HG02610 (cell line): ENCODE measurements at regions not wholly inside any gene's neighbourhood (a gene's known extent, or its start where the extent isn't known, plus 50 kb on each side); places are given as distances from the start of the nearest gene placed in this dataset.
"Not testable (repeated sequence)": the region's sequence is repeated elsewhere in the genome, so short reads cannot be mapped to it uniquely, and the experiment has no call there.

Experiments
- ATAC-seq: cut with Tn5 transposase; IDR thresholded peaks from one replicate; pipeline ENCODE4 v1.9.1; 2021; ENCODE audit warnings: mild to moderate bottlenecking, moderate library complexity; ENCODE audit not compliant: unreplicated experiment

DNA sequence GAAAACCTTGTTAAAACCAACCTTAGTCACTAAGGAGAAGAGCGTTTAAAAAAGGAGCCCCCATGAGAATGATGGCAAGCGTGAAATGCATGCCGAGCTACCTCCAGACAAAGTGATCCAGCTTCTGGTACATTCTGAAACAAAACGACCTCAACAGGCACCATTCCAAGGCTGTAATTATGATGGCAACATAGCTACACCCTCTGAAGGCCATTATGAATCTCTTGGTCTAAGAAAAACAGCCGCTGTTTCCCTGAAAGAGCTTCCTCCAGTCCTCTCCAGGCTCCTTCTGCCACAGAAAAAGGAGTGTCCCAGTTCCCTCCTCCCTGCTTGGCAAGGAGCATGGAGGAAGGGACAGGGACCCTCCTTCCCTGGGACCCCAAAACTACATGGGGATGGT is 50.0 kb upstream of the ABLIM1 start:
- no peak for ATAC-seq

DNA sequence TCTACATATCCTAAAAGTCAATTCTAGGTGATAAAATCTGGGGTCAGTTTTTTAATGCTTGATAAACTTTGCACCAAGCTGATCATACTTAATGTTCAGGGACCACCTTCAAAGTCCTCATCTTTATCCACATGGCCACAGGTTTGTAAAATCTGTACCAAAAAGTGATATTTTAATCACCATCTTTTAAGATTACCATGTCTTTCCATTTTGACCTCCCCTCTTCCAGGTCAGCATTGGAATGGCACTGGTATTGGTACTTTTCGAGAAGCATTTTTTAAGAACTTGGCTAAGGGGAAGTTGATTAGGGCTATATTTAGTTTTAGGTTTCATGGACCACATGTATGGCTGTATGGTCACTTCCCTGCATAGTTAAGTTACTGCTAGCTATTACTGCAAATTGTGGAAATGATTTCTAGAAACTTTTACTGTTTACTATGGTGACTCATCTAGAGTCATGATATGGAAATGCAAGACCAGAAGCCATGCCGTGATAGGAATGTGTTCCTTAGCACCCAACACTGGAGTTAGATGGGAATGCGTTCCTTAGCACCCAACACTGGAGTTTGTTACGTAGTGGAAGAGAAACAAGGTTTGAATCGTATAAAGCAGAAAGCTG is 50.8 kb upstream of the ABLIM1 start:
- ATAC-seq, result no peak

DNA sequence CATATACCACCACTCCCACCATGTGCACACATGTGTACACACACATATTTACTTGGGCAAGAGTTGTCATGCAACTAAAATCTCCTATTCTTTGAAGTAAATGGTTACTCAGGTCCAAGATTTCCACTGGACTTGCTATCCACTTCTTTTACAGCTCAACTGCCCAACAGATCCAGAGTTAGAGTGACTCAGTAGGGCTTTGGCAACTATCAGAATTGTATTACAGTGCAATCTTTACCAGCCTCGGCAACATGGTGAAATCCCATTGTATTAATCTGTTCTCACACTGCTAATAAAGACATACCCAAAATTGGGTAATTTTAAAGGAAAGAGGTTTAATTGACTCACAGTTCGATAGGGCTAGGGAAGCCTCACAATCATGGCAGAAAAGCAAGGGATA is 51.9 kb upstream of the ABLIM1 start:
- no peak for ATAC-seq

DNA sequence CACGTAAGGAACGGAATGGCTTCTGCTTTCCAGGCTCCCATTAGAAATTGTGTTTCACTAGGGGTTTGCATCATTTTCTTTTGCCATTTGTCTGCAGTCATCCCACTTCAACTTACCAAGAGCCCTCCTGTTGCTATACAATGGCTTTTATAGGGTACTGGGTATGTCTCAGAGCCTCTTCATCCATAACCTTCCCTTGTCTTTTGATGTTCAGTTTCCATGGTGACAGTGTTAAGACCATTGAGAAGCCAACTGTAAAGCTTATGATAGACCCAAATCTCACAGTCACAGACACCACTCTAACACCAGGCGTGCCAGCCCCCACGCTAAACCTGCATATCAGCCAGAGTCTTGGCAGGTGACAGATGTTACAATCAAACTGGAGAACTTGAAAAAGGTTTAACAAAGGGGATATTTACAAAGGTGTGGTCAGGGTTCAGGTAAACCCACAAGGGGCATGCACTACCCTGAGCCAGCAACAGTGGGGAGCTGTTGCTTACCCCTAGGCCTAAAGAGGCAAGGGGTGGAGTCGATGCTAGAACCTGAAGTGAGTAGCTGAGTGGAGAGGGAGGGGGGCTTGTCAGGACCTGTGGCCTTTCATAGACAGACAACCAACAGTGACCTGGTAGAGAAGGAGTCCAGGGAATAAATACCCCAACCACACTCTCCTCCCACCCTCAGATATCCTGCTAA is 53.2 kb upstream of the ABLIM1 start:
- ATAC-seq, result no peak

DNA sequence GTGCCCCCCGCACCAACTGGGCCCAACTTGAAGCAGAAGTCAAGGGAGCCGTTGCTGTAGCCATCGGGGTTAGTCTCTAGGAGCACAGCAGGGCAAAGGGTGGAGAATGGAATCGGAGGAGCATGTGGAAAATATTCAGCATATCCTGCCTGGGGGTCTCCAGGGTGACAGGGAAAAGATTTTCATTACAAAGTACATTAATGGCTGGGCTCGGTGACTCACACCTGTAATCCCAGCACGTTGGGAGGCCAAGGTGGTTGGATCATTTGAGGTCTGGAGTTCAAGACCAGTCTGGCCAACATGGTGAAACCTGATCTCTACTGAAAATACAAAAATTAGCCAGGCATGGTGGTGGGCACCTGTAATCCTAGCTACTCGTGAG is 53.8 kb upstream of the ABLIM1 start:
- no peak for ATAC-seq

DNA sequence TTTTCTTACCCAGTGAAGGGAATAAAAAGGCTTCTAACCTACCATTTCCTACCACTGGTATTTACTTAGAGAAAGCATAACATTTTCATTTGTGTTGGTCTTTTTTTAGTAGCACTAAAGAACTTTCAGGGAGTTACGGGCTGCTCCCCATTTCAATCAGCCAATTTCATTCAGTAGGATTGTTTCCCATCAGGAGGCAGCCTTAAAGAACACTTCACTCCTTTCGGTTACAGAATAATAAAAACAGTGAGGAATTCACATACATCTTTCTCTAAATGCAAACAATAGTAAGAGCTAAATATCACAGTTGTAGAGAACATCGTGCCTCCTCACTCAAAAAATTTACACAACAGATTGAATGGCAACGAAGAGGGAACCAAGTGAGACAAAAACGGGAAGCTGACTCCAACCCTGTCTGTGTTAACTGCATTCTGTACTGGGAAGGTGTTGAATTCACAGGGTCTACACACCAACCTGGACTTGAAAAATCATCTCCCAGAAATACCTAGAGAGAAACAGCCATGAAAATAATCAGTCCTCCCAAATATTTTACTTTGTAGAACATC is 55.5 kb upstream of the ABLIM1 start:
- no peak for ATAC-seq

DNA sequence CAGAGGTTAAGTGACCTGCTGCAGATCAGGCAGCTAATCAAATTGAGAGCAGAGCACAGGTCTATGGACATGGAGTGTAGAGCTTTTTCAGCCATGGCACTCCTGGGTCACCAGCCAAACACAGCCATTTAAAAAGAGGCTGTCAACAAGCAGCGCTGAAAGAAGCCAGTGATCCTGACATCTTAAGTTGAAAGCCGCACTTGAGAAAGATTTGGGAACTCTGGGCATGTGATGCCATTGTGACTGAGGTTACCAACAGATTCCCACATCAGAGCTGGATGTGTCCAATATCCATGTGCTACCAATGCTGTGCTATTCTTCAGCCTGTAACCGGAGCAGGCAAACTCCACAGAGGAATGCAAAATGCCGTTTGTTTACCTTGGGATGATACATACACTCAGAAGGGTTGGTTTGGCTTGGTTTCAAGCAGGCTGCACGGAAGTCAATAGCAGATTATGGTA is 56.2 kb upstream of the ABLIM1 start:
- ATAC-seq, result no peak

DNA sequence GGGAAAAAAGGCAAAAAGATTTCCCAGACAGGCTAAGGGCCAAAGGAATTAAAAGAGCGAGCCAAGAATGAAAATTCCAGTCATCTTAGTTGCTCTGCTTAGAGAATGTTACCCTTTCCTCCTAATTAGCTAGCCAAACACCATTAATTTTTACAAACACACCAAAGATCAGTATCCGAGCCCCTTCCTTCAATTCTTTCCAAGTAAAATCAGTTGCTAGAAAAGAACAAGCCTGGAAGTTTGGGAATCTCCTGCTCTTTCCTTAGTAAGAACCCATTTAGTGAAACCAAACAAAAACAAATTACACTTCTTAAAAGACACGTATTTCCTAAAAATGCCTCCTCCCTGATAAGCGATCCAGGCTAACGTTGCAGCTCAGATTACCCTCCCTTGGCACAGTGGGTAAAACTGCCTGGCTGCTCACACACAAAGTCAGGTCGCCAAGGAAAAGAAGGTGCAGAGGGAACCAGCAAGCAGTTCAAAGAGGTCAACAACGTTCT is 57.1 kb upstream of the ABLIM1 start:
- no peak for ATAC-seq

DNA sequence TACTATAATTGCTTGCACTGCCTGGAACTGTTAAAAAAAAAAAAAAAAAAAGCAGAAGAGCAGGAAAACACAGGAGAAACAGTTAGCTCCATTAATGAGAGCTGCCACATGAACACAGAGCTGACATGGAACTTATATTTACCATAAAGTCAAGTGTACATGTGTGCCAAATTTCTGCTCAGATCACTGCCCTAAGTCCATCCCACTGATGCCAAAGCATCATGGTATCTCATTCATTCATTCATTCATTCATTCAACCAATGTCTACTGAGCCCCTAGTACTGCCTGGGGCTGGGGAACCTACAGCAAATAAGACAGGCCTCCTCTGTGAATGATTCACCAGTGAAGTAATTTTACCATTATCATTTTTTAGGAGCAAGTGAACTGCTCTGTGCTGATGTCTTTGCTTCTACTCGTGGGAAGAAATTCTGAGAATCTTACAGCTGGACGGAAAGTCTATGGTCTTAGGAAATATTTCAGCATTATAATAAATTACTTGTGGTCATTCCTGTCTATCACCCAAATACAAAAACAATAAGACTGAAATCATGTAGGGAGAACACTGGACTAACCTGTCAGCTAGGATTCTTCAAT is 58.8 kb upstream of the ABLIM1 start:
- no peak for ATAC-seq

DNA sequence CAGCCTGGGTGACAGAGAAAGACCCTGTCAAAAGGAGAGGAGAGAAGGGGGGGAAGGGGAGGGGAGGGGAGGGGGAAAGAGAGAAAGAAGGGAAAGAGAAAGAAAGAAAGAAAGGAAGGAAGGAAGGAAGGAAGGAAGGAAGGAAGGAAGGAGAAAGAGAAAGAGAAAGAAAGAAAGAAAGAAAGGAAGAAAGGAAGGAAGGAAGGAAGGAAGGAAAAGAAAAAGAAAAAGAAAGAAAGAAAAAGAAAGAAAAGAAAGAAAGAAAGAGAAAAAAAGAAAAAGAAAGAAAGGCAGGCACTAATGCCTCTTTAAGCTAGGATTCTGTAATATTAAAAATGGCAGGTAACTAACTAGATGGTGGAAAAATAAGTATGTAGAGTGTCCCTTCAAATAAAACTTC is 59.8 kb upstream of the ABLIM1 start:
- not testable (repeated sequence) for ATAC-seq

DNA sequence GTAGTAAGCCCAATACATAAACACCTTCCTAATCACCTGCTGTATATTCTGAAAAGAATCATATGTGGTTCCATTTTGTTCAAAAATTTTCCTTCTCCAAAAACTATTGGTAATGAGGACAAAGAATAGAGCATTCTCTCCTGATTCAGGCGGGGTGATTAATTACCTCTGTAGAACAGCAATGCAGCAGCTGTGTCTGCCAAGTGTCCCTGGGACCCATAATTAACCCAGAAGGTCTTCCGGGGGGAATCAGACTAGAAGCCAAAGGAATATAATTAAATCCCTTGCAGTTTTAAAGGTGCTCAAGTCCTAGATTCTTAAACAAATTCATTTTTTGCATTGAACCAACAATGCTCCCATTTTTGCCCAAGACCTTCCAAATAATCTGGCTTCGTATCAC is 60.3 kb upstream of the ABLIM1 start:
- ATAC-seq, result no peak

DNA sequence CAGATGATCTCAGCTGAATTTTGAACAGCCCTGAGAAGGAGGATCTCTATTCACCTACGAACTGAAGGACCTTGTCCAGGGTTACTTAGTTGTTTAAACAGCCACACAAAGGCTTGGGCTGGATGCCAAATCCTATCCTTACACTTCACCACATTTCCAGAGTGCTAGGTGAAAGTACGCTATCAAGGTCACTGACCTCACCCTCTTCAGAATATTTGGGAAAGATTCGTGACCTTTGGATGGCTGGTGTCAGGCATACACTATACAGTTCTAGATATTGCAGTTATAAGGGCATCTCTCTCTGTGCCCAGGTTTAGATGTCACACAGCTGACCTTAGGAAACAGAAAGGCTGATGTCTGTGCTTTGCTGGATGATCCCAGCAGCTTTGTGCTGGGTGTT is 61.2 kb upstream of the ABLIM1 start:
- ATAC-seq, result no peak

DNA sequence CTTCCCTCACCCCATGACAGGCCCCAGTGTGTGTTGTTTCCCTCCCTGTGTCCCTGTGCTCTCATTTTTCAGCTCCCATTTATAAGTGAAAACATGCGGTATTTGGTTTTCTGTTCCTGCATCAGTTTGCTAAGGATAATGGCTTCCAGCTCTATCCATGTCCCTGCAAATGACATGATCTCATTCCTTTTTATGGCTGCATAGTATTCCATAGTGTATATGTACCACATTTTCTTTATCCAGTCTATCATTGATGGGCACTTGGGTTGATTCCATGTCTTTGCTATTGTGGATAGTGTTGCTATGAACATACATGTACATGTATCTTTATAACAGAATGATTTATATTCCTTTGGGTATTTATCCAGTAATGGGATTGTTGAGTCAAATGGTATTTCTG is 61.9 kb upstream of the ABLIM1 start:
- not testable (repeated sequence) for ATAC-seq

DNA sequence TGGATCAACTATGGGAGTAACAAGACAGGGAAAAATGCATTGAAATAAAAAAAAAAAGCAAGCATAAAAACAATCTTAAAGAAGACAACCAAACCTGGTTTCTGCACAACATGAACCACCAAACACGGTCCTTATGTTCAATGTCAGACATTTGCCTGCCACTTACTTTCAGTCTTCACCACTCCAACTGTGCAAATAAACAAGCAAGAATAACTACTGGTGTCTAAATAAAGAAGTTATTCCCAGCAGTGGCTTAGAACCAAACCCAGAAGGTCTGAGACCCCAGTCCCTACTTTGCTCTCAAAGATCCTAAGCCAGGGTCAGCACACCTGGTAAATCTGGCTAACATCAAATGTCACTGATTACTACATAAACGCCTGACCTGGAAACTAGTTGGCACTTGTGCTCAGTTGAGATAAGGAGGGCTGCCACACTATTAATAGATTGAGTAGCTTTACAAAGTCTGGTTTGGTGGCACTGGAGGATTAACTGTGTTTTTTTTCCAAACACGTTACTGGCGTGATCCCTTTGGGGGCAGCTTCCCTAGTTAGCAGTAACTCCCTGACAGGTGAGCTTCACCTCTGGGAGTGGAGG is 62.7 kb upstream of the ABLIM1 start:
- no peak for ATAC-seq

DNA sequence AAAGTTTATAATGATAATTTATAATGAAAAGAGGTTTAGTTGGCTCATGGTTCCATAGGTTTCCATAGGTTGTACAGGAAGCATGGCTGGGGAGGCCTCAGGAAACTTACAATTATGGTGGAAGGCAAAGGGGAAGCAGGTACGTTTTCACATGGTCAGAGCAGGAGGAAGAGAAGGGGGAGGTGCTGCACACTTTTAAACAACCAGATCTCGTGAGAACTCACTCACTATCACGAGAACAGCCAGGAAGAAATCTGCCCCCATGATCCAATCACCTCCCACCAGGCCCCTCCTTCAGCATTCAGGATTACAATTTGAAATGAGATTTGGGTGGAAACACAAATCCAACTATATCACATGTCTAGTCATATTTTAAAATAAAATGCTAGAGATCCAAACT is 64.1 kb upstream of the ABLIM1 start:
- not testable (repeated sequence) for ATAC-seq

DNA sequence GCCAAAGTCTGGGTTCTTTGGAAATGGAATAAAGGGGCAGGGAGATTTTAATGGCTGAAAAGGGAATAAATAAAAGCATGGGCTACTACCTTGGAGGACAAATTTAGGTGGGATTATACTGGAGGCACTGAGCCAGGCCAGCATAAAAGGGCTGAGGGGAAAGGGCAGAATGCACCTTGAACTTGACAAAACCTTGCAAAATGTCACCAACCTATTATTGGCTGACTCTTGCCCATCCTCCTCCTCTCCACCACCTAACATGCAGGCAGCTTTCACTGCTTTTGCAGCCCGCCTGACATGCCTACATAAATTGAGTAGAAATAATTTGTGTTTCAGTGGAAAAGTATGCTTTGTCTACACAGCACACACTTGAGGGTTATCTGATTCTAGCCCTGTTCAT is 65.3 kb upstream of the ABLIM1 start:
- ATAC-seq, result no peak

DNA sequence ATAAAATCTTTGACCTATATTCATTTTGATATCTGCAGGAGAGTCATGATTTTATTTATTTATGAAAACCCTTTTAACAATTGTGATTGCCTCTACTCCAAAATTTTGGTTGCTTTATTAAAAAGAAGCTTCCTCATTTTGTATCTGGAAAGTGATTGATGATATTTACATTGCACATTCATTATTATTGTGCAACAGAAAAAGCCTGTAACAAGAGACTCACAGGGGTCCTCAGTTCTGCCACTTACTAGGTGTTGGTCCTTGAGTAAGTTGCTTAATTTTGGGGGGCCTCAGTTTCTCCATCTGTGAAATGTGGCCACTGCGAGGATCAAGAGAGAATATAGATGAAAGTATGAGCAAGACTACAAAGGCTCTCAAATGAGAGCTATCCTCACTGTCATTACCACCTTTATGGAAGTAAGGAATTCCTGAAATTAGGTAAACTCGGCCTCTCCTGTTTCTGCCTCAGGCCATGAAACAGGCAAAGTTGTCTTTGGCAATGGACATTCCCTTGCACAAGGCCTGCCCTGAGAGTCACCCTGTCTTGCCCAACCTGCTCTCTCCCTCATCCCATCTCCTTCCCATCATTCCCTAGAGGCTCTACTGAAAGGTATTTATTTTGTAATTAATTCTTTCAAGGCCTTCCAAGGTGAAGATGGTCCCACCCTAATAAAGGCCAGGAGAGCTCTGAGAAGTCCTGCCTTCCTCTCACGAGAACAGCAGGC is 66.1 kb upstream of the ABLIM1 start:
- no peak for ATAC-seq

DNA sequence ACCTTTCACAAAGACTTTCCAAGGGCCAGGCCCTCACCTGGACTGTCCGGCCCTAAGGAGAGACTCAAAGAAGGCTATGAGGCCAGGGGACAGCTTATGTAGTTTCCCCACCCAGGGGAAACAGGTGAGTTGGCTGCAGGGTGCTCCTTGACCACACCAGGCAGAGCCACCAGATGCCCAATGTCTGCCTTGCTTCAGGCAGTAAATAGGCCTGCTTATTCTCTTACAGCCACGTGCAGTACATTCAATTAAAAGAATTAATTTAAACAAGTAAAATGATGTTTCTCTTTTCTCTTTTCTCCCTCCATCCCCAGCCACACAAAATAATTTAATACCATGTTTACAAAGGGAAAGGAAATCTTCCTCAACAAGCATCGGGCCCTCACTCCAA is 66.6 kb upstream of the ABLIM1 start:
- no peak for ATAC-seq

DNA sequence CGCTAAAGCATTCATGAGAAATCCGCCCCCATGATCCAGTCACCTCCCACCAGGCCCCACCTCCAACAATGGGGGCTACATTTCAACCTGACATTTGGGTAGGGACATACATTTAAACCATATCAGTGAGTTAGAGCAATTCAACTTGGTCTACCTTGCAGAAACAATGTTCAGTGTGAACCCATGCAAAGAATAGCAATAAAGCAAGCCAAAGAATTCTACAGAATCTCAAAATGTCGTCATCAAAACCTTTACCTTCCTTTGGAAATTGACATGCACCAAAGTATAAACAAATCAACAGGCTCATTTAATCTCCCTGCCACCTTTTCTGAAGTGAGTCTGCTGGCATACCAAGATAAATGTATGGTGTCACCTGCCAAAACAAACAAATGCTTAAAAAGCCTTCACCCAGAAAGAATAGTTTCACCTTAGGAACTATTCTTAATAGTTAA is 68.8 kb upstream of the ABLIM1 start:
- ATAC-seq, result no peak

DNA sequence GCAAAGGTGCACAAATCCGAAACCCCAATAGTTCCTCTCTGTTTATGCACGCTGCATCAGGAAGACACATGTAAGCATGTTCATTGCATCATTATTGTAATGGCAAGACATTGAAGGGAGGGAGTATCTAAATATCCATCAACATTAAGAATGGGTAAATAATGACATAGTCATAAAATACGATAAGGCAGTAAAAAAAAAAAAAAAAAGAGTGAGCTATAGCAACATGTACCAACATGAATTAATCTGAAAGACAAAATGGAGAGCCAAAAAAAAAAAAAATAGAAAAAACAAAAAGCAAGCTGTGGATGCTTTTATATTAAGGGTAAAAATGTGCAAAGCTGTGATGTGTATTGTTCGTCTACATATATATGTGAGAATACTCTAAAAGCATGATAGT is 70.2 kb upstream of the ABLIM1 start:
- ATAC-seq, result no peak

DNA sequence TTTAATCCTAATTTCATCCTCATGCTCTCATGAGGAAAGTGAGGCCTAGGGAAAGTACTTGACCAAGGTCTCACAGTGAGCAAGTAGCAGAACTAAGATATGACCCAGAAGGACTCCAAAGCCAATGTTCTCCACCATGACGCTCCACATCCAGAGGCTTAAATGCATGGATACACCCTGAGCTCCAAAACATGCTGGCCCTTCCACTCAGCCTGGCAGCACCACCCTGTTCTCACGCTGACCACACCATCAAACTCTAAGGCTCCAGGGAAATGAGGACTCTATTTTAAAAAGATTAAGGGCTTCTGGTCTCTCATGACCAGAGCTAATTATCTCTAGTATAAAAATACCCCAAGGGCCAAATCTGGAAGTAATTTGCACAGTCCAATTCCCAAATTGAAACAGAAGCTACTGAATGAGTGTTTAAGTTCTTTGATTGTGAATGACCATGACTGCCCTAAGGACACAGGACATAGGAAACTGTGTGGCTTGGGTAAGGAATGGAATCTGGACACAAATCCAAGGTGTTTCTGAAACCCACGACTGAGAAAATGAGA is 71.1 kb upstream of the ABLIM1 start:
- ATAC-seq, result no peak
